MM.1S (cell line): ENCODE measurements at regions not wholly inside any gene's neighbourhood (a gene's known extent, or its start where the extent isn't known, plus 50 kb on each side); places are given as distances from the start of the nearest gene placed in this dataset.

ENCODE experiments used
- DNase-seq: peaks from one replicate; pipeline ENCODE4 v3.0.0-alpha.2; 2015
- H2AFZ ChIP-seq: fragments of 300-600 bp; sonication (generic); 2 replicates; pipeline ENCODE4 v1.6.0; 2016; ENCODE audit warnings: antibody characterized with exemption, low read length
- H3F3A ChIP-seq: fragments of 300-600 bp; sonication (generic); 2 replicates; pipeline ENCODE4 v1.6.1; 2016; ENCODE audit warnings: mild to moderate bottlenecking, antibody characterized with exemption, low read length, moderate library complexity, mixed read lengths; ENCODE audit not compliant: insufficient read depth
- H3K27ac ChIP-seq: fragments of 300-600 bp; sonication (generic); 2 replicates; pipeline ENCODE4 v1.5.1; 2016; ENCODE audit warnings: mild to moderate bottlenecking, low read length
- H3K27me3 ChIP-seq: fragments of 300-600 bp; sonication (generic); replicated peaks from 2 replicates; pipeline ENCODE4 v1.6.0; 2016; ENCODE audit warnings: low read length; ENCODE audit not compliant: insufficient read depth
- H3K36me3 ChIP-seq: fragments of 300-600 bp; sonication (generic); replicated peaks from 2 replicates; pipeline ENCODE4 v1.6.1; 2016; ENCODE audit warnings: mild to moderate bottlenecking, low read length, mixed read lengths; ENCODE audit not compliant: insufficient read depth
- H3K4me1 ChIP-seq: fragments of 300-600 bp; sonication (generic); 2 replicates; pipeline ENCODE4 v1.6.1; 2016; ENCODE audit warnings: low read length, mixed read lengths
- H3K4me2 ChIP-seq: fragments of 300-600 bp; sonication (generic); 2 replicates; pipeline ENCODE4 v1.6.0; 2016; ENCODE audit warnings: low read depth, low read length
- H3K4me3 ChIP-seq: fragments of 300-600 bp; sonication (generic); 2 replicates; pipeline ENCODE4 v1.5.1; 2016; ENCODE audit warnings: low read length, mixed read lengths
- H3K79me2 ChIP-seq: fragments of 300-600 bp; sonication (generic); 2 replicates; pipeline ENCODE4 v1.6.1; 2016; ENCODE audit warnings: mixed run types, low read length, mixed read lengths
- H3K9ac ChIP-seq: fragments of 300-600 bp; sonication (generic); 2 replicates; pipeline ENCODE4 v1.6.1; 2016; ENCODE audit warnings: low read length, mixed read lengths
- H3K9me2 ChIP-seq: fragments of 300-600 bp; sonication (generic); replicated peaks from 2 replicates; pipeline ENCODE4 v1.6.1; 2016; ENCODE audit warnings: mild to moderate bottlenecking, low read length, mixed read lengths; ENCODE audit not compliant: insufficient read depth
- H3K9me3 ChIP-seq: fragments of 300-600 bp; sonication (generic); replicated peaks from 2 replicates; pipeline ENCODE4 v1.6.1; 2016; ENCODE audit warnings: mild to moderate bottlenecking, low read length, mixed read lengths; ENCODE audit not compliant: insufficient read depth
- H4K20me1 ChIP-seq: fragments of 300-600 bp; sonication (generic); 2 replicates; pipeline ENCODE4 v1.6.1; 2016; ENCODE audit warnings: mild to moderate bottlenecking, low read length, moderate library complexity, mixed read lengths; ENCODE audit not compliant: insufficient read depth
- EZH2 ChIP-seq: fragments of 300-600 bp; sonication (generic); optimal IDR thresholded peaks from 2 replicates; pipeline ENCODE3; 2017; ENCODE audit warnings: low read depth, mild to moderate bottlenecking, antibody characterized with exemption, low read length, mixed read lengths
- EZH2phosphoT487 ChIP-seq: fragments of 300-600 bp; sonication (generic); IDR thresholded peaks from 2 replicates; pipeline ENCODE4 v1.6.1; 2018; ENCODE audit warnings: antibody characterized with exemption, low read length
- TF ChIP-seq, protein P1 (sequence below): fragments of 300-600 bp; sonication (generic); IDR thresholded peaks from 2 replicates; pipeline ENCODE4 v1.5.1; 2016; ENCODE audit warnings: antibody characterized with exemption, low read length, mixed read lengths

DNA sequence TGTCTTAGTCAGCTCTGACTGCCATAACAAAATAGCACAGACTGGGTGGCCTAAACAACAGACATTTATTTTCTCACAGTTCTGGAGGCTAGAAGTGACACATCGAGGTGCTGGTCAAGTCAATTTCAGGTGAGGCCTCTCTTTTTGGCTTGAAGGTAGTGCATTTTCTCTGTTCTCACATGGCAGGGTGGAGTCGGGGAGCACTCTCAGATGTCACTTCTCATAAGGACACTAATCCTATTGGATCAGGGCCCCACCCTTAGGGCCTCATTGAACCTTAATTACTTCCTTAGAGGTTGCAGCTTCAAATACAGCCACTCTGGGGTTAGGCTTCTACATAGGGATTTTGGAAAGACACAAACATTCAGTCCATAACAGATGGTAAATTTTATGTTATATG is 161.6 kb downstream of the PFKFB3 start:
- Histone ChIP-seq H3K27me3 (no peaks in the 10 kb centered on the region), H3K4me1 (no peaks in the 10 kb centered on the region), H4K20me1 (no peaks in the 10 kb centered on the region), H3K79me2 (no peaks in the 10 kb centered on the region), H2AFZ (no peak overlapping the region), H3K36me3 (no peaks in the 10 kb centered on the region), H3K4me2 (no peak overlapping the region), H3K4me3 (no peak overlapping the region), H3K9ac (no peak overlapping the region), H3F3A (no peaks in the 10 kb centered on the region), H3K9me2 (no peaks in the 10 kb centered on the region), H3K27ac (no peak overlapping the region), H3K9me3 (no peaks in the 10 kb centered on the region)
- TF ChIP-seq EZH2 = no peak
- TF ChIP-seq, protein P1, sequence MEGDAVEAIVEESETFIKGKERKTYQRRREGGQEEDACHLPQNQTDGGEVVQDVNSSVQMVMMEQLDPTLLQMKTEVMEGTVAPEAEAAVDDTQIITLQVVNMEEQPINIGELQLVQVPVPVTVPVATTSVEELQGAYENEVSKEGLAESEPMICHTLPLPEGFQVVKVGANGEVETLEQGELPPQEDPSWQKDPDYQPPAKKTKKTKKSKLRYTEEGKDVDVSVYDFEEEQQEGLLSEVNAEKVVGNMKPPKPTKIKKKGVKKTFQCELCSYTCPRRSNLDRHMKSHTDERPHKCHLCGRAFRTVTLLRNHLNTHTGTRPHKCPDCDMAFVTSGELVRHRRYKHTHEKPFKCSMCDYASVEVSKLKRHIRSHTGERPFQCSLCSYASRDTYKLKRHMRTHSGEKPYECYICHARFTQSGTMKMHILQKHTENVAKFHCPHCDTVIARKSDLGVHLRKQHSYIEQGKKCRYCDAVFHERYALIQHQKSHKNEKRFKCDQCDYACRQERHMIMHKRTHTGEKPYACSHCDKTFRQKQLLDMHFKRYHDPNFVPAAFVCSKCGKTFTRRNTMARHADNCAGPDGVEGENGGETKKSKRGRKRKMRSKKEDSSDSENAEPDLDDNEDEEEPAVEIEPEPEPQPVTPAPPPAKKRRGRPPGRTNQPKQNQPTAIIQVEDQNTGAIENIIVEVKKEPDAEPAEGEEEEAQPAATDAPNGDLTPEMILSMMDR = no peak
- no peak for DNase-seq

- Histone ChIP-seq H2AFZ (no peak overlapping the region), H3K4me1 (no peaks in the 10 kb centered on the region), H3F3A (no peaks in the 10 kb centered on the region), H3K4me3 (no peak overlapping the region), H3K4me2 (no peak overlapping the region), H3K27me3 (no peaks in the 10 kb centered on the region), H3K9me3 (no peaks in the 10 kb centered on the region), H4K20me1 (no peaks in the 10 kb centered on the region), H3K9ac (no peak overlapping the region), H3K9me2 (no peaks in the 10 kb centered on the region), H3K27ac (no peak overlapping the region), H3K36me3 (no peaks in the 10 kb centered on the region), H3K79me2 (no peaks in the 10 kb centered on the region)
- no peak for DNase-seq
- TF ChIP-seq EZH2 (no peak), EZH2phosphoT487 (no peak)
- TF ChIP-seq, protein P1 = no peak
These were observed 162.2 kb downstream of the PFKFB3 start for GRCh38 chr10:6364893-6365292.

GRCh38 chr10:6365384-6365783 is 162.7 kb downstream of the PFKFB3 start:
- Histone ChIP-seq H3K4me2 (no peak overlapping the region), H3K27ac (no peak overlapping the region), H2AFZ (no peak overlapping the region)

More at GRCh38 chr10:6365384-6365783, 162.7 kb downstream of the PFKFB3 start:
- H3K27me3 ChIP-seq = no peaks in the 10 kb centered on the region
- no peaks in the 10 kb centered on the region for H3K4me1 ChIP-seq
- H4K20me1 ChIP-seq = no peaks in the 10 kb centered on the region
- H3K36me3 ChIP-seq = no peaks in the 10 kb centered on the region
- H3K9me2 ChIP-seq = no peaks in the 10 kb centered on the region
- TF ChIP-seq EZH2phosphoT487 (no peak), EZH2 (no peak)
- TF ChIP-seq, protein P1 = no peak
- no peak for DNase-seq
- H3F3A ChIP-seq = no peaks in the 10 kb centered on the region
- H3K4me3 ChIP-seq = no peak overlapping the region
- H3K9me3 ChIP-seq = no peaks in the 10 kb centered on the region
- H3K79me2 ChIP-seq = no peaks in the 10 kb centered on the region
- no peak overlapping the region for H3K9ac ChIP-seq
